ENCODE measurements at regions not wholly inside any gene's neighbourhood (a gene's known extent, or its start where the extent isn't known, plus 50 kb on each side); places are given as distances from the start of the nearest gene placed in this dataset.

GRCh38 chr4:89483833-89484232 lies 176.2 kb upstream of the GPRIN3 start:
- DNase-seq (ENCODE audit: low spot score): no peak
- ATAC-seq (ENCODE audit: low FRiP score): no peak
- no peak for TF ChIP-seq CTCF (IDR thresholded peaks at IDR 0.05)

GRCh38 chr4:89482926-89483595 lies 175.5 kb upstream of the GPRIN3 start:
- TF ChIP-seq CTCF (IDR thresholded peaks at IDR 0.05): no peak
- ATAC-seq (ENCODE audit: low FRiP score): no peak
- DNase-seq (ENCODE audit: low spot score): no peak

- no peak for TF ChIP-seq CTCF (IDR thresholded peaks at IDR 0.05)
- DNase-seq (ENCODE audit: low spot score): no peak
- no peak for ATAC-seq (ENCODE audit: low FRiP score)
Observed at GRCh38 chr4:89482251-89482650, 174.7 kb upstream of the GPRIN3 start.

- TF ChIP-seq CTCF (IDR thresholded peaks at IDR 0.05): no peak
- ATAC-seq (ENCODE audit: low FRiP score): peak; percentile 86
- no peak for DNase-seq (ENCODE audit: low spot score)
Observed at GRCh38 chr4:89469930-89470375, 162.4 kb upstream of the GPRIN3 start.

GRCh38 chr4:89469516-89469915 lies 161.9 kb upstream of the GPRIN3 start:
- no peak for ATAC-seq (ENCODE audit: low FRiP score)
- DNase-seq (ENCODE audit: low spot score): no peak
- no peak for TF ChIP-seq CTCF (IDR thresholded peaks at IDR 0.05)

- no peak for ATAC-seq (ENCODE audit: low FRiP score)
Observed at GRCh38 chr4:89468602-89469001, 161.0 kb upstream of the GPRIN3 start.

More at GRCh38 chr4:89468602-89469001, 161.0 kb upstream of the GPRIN3 start:
- no peak for TF ChIP-seq CTCF (IDR thresholded peaks at IDR 0.05)
- no peak for DNase-seq (ENCODE audit: low spot score)
